DOHH2 (cell line): ENCODE measurements at regions not wholly inside any gene's neighbourhood (a gene's known extent, or its start where the extent isn't known, plus 50 kb on each side); places are given as distances from the start of the nearest gene placed in this dataset.

Experiments used
- CTCF ChIP-seq: fragments of 200-600 bp; sonication (generic); IDR thresholded peaks from one replicate; pipeline ENCODE4 v1.5.1; 2014; ENCODE audit warnings: antibody characterized with exemption, mild to moderate bottlenecking, low read depth, low read length; ENCODE audit not compliant: poor library complexity, severe bottlenecking
- EZH2phosphoT487 ChIP-seq: fragments of 200-600 bp; sonication (generic); IDR thresholded peaks from 2 replicates; pipeline ENCODE4 v1.6.1; 2017; ENCODE audit warnings: borderline replicate concordance, mild to moderate bottlenecking, antibody characterized with exemption, low read length, moderate library complexity, mixed read lengths

GRCh38 chr11:3434976-3435375, 56.0 kb upstream of the ZNF195 start:
- TF ChIP-seq CTCF, result no peak
- TF ChIP-seq EZH2phosphoT487, result no peak
